ENCODE measurements at regions not wholly inside any gene's neighbourhood (a gene's known extent, or its start where the extent isn't known, plus 50 kb on each side); places are given as distances from the start of the nearest gene placed in this dataset.
"Not testable (repeated sequence)": the region's sequence is repeated elsewhere in the genome, so short reads cannot be mapped to it uniquely, and the experiment has no call there.

GRCh38 chr9:135278586-135278985, 191.1 kb downstream of the OLFM1 start:
- no peak for DNase-seq

- no peak for DNase-seq
These were observed 191.9 kb downstream of the OLFM1 start for GRCh38 chr9:135279385-135279784.

GRCh38 chr9:135279834-135280393, 192.4 kb downstream of the OLFM1 start:
- no peak for DNase-seq

DNA sequence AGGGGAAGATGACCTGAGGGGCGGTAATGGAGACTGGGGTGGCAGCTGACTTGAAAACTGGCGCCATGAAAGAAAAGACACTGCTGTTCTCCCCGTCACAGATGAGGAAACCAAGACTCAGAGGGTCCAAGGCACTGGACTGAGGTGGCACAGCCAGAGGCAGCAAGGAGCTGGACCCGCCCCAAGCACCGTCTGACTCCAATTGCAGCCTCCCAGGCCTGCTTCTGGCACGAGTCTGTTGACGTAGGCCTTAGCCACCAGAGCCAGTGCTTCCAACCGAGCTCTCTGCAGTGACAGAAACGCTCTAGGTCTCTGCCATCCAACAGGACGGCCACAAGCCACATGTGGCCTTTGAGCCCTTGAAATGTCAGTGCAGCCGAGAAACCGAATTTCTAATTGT, 193.2 kb downstream of the OLFM1 start:
- no peak for DNase-seq

DNA sequence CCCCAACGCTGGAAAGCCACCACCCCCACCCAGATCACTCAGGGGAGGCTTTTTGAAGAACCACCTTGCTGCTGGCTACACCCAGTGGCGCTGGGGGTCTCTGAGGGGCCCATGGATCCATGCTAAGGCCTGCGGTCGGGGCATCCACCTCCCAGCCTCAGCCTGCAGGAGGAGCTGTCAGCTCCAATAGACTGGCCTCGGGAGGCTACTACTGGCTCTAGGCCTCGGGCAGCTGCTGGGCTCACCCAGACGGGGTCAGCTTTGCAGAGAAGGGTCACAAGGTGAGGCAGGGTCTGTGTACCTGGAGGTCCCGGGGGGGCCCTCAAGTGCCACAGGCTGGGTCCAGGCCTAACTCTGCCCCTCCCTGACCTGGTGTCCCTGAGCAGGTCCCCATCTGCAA, 193.7 kb downstream of the OLFM1 start:
- DNase-seq = no peak

- DNase-seq = peak; percentile 68 to 82
These were observed 194.6 kb downstream of the OLFM1 start for GRCh38 chr9:135281791-135282737.

GRCh38 chr9:135282808-135283207, 195.3 kb downstream of the OLFM1 start:
- DNase-seq = no peak

- no peak for DNase-seq
These were observed 195.9 kb upstream of the PPP1R26 start for GRCh38 chr9:135283671-135284070.

- DNase-seq = no peak
These were observed 195.0 kb upstream of the PPP1R26 start for GRCh38 chr9:135284386-135285134.

- not testable (repeated sequence) for DNase-seq
These were observed 193.2 kb upstream of the PPP1R26 start for GRCh38 chr9:135286187-135286925.

GRCh38 chr9:135286961-135287360, 192.6 kb upstream of the PPP1R26 start:
- no peak for DNase-seq

DNA sequence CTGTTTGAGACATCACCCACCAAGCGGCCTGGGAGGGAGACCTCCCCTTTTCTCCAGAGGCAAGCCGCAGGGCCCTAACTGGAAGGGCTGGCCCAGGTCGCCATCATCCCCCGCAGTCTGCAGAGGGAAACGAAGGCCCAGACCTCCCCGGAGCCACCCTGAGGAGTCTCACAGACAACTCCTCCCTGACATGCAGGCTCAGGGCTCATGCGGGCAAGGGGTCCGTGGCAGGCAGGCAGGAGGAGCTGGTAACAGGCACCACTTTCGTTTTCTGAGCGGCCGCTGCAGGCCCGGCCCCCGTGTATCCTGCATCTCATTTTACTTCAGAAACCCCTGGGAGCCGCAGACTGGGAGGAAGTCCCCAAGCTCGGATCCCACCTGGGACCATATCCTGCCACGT, 192.0 kb upstream of the PPP1R26 start:
- no peak for DNase-seq

GRCh38 chr9:135288054-135288453, 191.5 kb upstream of the PPP1R26 start:
- DNase-seq = no peak

- no peak for DNase-seq
These were observed 190.5 kb upstream of the PPP1R26 start for GRCh38 chr9:135289081-135289491.

DNA sequence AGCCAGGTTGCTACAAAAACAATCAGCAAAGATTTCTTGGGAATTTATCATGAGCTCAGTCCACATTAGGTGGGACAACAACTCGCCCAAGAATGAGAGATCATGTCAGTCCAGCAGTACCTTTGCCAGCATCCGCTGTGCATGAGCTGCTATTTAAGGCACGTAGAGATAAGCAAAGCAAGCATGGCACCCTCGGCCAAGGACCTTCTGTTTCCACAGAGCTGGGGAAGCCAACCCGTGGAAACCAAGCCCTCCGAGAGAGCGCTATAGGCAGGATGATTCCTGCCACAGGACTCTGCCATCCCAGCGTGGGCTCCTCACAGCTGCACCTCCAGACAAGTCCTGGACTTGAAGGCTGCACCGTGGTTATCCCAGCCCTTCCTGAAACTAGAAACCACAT, 189.5 kb upstream of the PPP1R26 start:
- DNase-seq = no peak

DNA sequence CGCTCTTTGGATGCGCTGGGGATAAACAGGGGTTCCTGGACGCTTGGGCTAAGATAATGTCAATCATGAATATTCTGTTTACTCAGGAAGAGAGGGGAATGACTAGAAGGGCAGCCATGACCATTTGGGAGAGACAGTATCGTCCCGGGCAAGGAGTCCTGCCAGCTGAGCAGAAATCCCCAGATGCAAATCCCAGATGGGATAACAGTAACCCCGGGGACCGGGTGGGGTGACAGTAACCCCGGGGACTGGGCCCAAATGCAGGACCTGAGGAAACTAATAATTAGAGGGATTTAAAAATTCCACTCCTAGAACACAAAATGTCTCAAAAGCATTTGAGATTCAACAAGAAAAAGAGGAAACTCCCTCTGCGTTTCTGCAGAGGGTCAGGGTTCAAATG, 189.0 kb upstream of the PPP1R26 start:
- DNase-seq = no peak

DNA sequence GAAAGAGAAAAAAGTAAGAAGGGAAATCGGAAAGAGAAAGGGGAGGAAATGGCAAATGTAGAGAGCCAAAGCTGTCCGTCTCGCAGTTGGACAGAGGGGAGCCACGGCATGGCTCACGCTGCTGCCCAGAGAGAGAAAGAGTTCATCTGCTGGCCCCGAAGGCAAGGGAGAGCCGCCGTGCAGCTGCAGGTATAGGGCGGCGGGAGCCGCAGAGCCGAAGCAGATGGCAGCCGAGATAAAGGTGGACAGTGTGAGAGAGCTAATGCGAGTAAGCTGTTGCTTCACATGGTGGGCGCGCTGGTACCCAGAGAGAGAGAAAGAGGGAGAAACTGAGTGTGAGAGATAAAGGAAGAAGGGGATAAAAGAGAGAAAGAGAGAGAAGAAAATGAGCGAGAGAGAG, 188.4 kb upstream of the PPP1R26 start:
- no peak for DNase-seq

- DNase-seq = no peak
These were observed 184.7 kb upstream of the PPP1R26 start for GRCh38 chr9:135294836-135295235.

- no peak for DNase-seq
These were observed 183.9 kb upstream of the PPP1R26 start for GRCh38 chr9:135295551-135296300.

DNA sequence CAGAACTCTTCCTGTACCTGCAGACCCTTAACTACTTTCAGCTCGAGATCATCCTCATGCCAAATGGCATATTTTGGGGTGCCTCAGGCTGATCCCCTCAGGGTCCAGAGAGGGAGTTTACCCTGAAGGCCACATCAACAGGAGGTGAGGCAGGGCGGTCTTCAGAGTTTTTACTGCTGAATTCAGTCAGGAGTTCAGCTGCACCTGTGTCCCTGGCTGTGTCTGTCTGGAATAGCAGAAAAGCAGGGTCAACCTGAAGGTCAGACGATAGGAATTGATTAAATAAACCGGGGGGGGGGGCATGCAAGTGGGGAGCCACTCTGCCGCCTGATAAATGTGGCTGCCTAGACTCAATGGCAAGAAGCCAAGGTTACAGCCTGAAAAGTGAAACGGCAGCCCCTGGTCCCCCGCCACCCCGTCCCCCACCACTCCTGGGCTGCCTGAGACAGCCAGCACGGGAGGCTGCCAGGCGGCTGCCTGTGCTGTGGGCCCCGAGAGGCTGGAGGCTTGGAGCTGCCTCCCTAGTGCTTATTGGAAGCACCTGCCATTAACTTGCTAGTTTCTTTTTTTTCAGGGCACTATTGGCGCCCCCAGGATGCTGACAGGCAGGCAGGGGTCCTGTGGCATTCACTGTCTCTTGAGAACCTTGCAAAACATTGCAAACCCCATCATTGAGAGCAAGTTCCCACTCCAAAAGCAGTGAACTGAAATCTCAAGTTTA, 182.7 kb upstream of the PPP1R26 start:
- no peak for DNase-seq

- DNase-seq = no peak
These were observed 182.0 kb upstream of the PPP1R26 start for GRCh38 chr9:135297456-135298075.
